RWPE2 (cell line): ENCODE measurements at regions not wholly inside any gene's neighbourhood (a gene's known extent, or its start where the extent isn't known, plus 50 kb on each side); places are given as distances from the start of the nearest gene placed in this dataset.

ENCODE experiments used
- ATAC-seq: fragments of 200-7000 bp; cut with Tn5 transposase; 3 replicates; pipeline ENCODE4 v1.9.1; 2021; ENCODE audit warnings: low read depth
- DNase-seq: peaks from one replicate; pipeline ENCODE4 v3.0.0-alpha.2; 2020; ENCODE audit warnings: low spot score
- H3K27ac ChIP-seq: fragments of 450-650 bp; 2 replicates; pipeline ENCODE4 v1.5.1; 2017; ENCODE audit warnings: mild to moderate bottlenecking; ENCODE audit not compliant: poor library complexity, severe bottlenecking
- H3K27me3 ChIP-seq: fragments of 250-450 bp; sonication (Bioruptor Pico); 2 replicates; pipeline ENCODE4 v1.5.1; 2021; ENCODE audit warnings: mild to moderate bottlenecking, moderate library complexity; ENCODE audit not compliant: insufficient read depth, poor library complexity, severe bottlenecking
- H3K36me3 ChIP-seq: fragments of 250-450 bp; sonication (Bioruptor Pico); 2 replicates; pipeline ENCODE4 v1.5.1; 2020; ENCODE audit warnings: low read depth, mild to moderate bottlenecking, moderate library complexity
- H3K4me1 ChIP-seq: fragments of 250-450 bp; sonication (Bioruptor Pico); 2 replicates; pipeline ENCODE4 v1.5.1; 2021; ENCODE audit warnings: mild to moderate bottlenecking, moderate library complexity; ENCODE audit not compliant: insufficient read depth, poor library complexity, severe bottlenecking
- H3K4me3 ChIP-seq: fragments of 250-450 bp; sonication (Bioruptor Pico); 2 replicates; pipeline ENCODE4 v1.5.1; 2021; ENCODE audit warnings: mild to moderate bottlenecking, moderate library complexity; ENCODE audit not compliant: severe bottlenecking
- H3K9me3 ChIP-seq: fragments of 250-450 bp; sonication (Bioruptor Pico); 2 replicates; pipeline ENCODE4 v1.5.1; 2021; ENCODE audit warnings: mild to moderate bottlenecking, moderate library complexity; ENCODE audit not compliant: severe bottlenecking
- TF ChIP-seq, protein P1 (sequence below): fragments of 450-650 bp; IDR thresholded peaks from one replicate; pipeline ENCODE4 v1.5.1; 2017; ENCODE audit warnings: mild to moderate bottlenecking, moderate library complexity; ENCODE audit not compliant: poor library complexity, severe bottlenecking

DNA sequence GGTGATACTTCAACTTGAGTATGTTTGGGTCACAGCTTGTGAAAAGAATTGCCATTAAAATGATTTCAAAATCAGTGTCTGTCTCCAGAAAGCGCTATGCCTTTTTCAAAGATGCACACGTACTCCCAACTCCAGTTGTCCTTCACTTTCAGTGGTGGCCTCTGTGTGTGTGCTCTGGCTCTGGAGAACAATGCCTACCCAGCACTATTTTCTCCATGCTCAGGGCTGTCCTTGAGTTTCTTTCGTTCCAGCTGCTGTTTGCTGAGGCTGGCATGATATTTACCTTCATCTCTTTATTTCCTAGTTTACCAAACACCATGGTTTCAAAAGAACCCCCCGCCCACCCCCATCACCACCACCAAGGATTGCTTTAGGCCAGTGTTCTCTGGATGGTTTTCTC is 136.8 kb downstream of the QRSL1 start:
- Histone ChIP-seq H3K9me3 (peaks cover 11% of the 10 kb centered on the region), H3K27me3 (no peaks in the 10 kb centered on the region), H3K27ac (no peak overlapping the region), H3K4me3 (no peak overlapping the region), H3K4me1 (no peaks in the 10 kb centered on the region), H3K36me3 (no peaks in the 10 kb centered on the region)
- ATAC-seq (no peak), DNase-seq (no peak)
- TF ChIP-seq, protein P1, sequence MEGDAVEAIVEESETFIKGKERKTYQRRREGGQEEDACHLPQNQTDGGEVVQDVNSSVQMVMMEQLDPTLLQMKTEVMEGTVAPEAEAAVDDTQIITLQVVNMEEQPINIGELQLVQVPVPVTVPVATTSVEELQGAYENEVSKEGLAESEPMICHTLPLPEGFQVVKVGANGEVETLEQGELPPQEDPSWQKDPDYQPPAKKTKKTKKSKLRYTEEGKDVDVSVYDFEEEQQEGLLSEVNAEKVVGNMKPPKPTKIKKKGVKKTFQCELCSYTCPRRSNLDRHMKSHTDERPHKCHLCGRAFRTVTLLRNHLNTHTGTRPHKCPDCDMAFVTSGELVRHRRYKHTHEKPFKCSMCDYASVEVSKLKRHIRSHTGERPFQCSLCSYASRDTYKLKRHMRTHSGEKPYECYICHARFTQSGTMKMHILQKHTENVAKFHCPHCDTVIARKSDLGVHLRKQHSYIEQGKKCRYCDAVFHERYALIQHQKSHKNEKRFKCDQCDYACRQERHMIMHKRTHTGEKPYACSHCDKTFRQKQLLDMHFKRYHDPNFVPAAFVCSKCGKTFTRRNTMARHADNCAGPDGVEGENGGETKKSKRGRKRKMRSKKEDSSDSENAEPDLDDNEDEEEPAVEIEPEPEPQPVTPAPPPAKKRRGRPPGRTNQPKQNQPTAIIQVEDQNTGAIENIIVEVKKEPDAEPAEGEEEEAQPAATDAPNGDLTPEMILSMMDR = no peak

DNA sequence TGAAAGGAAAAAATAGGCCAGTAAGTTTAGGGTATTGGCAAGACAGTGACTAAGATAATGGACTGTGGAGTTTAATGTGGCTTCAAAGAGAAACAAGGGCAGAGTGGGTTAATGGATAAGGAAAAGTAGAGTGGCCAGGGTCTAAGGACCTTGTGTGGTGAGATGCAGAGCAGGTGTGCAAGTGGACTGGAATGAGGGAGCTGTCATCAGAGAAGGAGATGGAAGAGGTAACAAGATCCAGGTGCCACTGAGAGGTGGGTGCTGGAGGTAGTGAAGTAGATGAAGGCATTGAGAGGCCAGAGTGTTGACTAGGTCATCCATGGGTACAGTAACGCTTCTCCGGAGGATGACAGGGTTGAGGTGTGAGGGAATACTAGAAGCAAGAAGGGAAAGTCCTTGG is 136.1 kb downstream of the QRSL1 start:
- TF ChIP-seq, protein P1 = no peak
- no peak for DNase-seq
- no peaks in the 10 kb centered on the region for H3K36me3 ChIP-seq
- H3K27me3 ChIP-seq = no peaks in the 10 kb centered on the region
- ATAC-seq = no peak
- peaks cover 11% of the 10 kb centered on the region for H3K9me3 ChIP-seq
- H3K27ac ChIP-seq = no peak overlapping the region
- no peaks in the 10 kb centered on the region for H3K4me1 ChIP-seq
- no peak overlapping the region for H3K4me3 ChIP-seq

DNA sequence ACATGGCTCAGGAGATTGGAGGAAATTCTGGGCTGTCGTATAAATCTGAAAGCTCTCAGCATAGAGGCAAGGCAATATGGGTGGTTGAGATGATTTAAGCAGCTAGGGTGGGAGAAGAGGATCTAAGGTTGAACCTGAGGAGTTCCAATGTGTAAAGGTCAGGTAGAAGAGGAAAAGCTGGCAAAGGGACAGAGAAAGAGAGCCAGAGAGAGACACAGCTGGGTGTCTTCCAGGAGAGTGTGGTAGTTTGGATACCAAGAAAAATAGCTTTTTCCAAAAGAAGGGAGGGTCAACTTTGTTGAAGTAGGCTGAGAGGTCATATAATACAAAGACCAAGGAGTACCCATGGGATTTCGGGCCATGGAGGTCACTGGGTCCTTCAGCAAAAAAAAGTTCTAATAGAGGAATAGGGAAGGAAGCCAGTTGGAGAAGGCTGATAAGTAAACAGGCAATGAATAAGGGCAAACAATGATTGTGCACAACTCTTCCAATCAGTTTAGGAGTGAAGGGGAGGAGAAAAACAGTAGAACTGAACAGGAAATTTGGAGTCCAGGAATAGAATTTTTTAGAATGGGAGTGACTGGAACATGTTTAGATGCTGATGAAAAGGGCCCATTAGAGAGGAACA is 135.1 kb downstream of the QRSL1 start:
- Histone ChIP-seq H3K4me1 (no peaks in the 10 kb centered on the region), H3K4me3 (no peak overlapping the region), H3K27ac (no peak overlapping the region), H3K36me3 (no peaks in the 10 kb centered on the region), H3K9me3 (peaks cover 3% of the 10 kb centered on the region), H3K27me3 (no peaks in the 10 kb centered on the region)
- TF ChIP-seq, protein P1 = no peak
- ATAC-seq (no peak), DNase-seq (no peak)

DNA sequence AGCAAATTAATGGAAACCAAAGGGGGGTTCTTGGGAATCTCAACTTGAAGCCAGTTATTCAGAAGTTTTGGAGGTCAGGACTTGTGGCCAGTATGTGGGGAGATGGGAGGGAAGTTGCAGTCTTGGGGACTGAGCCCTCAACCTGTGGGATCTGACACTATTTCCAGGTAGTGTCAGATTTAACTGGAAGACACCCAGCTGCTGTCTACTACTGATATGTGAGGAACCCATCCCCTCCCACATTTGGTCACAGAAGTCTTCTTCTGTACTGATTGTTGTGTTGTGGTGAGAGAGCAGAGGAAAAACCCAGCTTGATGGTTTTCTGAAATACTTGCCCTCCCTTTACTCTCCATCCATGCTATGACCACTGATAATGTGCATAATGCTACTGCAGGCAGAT is 134.0 kb downstream of the QRSL1 start:
- H3K9me3 ChIP-seq = no peaks in the 10 kb centered on the region
- no peaks in the 10 kb centered on the region for H3K27me3 ChIP-seq
- TF ChIP-seq, protein P1 = no peak
- DNase-seq (no peak), ATAC-seq (no peak)
- H3K27ac ChIP-seq = no peak overlapping the region
- no peak overlapping the region for H3K4me3 ChIP-seq
- no peaks in the 10 kb centered on the region for H3K4me1 ChIP-seq
- no peaks in the 10 kb centered on the region for H3K36me3 ChIP-seq

DNA sequence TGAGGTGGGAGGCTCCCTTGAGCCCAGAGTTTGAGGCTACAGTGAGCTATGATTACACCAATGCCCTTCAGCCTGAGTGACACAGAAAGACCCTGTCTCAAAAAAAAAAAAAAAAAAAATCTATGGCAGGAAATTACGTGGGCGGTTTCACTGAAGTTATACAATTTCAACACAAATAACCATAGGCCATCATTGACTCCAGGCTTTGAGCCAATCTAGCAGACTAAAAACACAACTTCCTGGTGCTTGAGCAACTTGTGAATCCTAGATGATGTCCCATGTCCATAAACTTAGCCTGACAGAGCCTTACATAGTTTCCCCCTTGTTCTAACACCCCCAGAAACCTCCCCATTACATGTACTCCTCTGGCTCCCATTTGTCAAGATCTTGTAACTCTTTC is 131.8 kb downstream of the QRSL1 start:
- no peaks in the 10 kb centered on the region for H3K36me3 ChIP-seq
- no peaks in the 10 kb centered on the region for H3K27me3 ChIP-seq
- H3K4me3 ChIP-seq = no peak overlapping the region

More for the DNA sequence above, 131.8 kb downstream of the QRSL1 start:
- Histone ChIP-seq H3K27ac (no peak overlapping the region), H3K4me1 (peaks cover 3% of the 10 kb centered on the region), H3K9me3 (no peaks in the 10 kb centered on the region)
- TF ChIP-seq, protein P1 = no peak
- DNase-seq = no peak
- ATAC-seq = no peak
